ENCODE measurements at regions not wholly inside any gene's neighbourhood (a gene's known extent, or its start where the extent isn't known, plus 50 kb on each side); places are given as distances from the start of the nearest gene placed in this dataset.

- ChIA-PET CTCF (no interaction called here), POLR2A (no interaction called here)
- no peak for TF ChIP-seq CTCF (IDR thresholded peaks at IDR 0.05; ENCODE audit: insufficient read depth in 1 of 2, low read depth in 1 of 2, low read length in 1 of 2, severe bottlenecking in 1 of 2, unreplicated experiment in 1 of 2)
- no peaks in the 10 kb centered on the region for H3K9me3 ChIP-seq
- peaks cover 15% of the 10 kb centered on the region for H3K4me1 ChIP-seq
- Mint-ChIP-seq H3K9me3 (ENCODE audit: unreplicated experiment) (no peaks in the 10 kb centered on the region), H3K27me3 (ENCODE audit: insufficient read depth, unreplicated experiment) (no peaks in the 10 kb centered on the region), H3K27ac (ENCODE audit: unreplicated experiment) (no peak overlapping the region), H3K4me3 (ENCODE audit: unreplicated experiment) (no peak overlapping the region), H3K36me3 (ENCODE audit: insufficient read depth, unreplicated experiment) (no peaks in the 10 kb centered on the region), H3K4me1 (ENCODE audit: low read depth, unreplicated experiment) (no peaks in the 10 kb centered on the region)
- intact Hi-C loops (cut with micrococcal nuclease; ENCODE audit: unreplicated experiment): no loop called here
- H3K4me3 ChIP-seq (ENCODE audit: low read depth, low read length): no peak overlapping the region
- no peak for DNase-seq
- no TSS peak for BruUV-seq (replicated peaks)
- no peaks in the 10 kb centered on the region for H3K36me3 ChIP-seq (ENCODE audit: control insufficient read depth, insufficient read depth, low read length)
- H3K27me3 ChIP-seq (replicated peaks; ENCODE audit: control insufficient read depth, insufficient read depth, low read length): no peaks in the 10 kb centered on the region
Observed at GRCh38 chr1:157279138-157279801, 141.1 kb upstream of the ETV3 start.

- CTCF ChIA-PET: no interaction called here
- TF ChIP-seq CTCF (IDR thresholded peaks at IDR 0.05; ENCODE audit: insufficient read depth in 1 of 2, low read depth in 1 of 2, low read length in 1 of 2, severe bottlenecking in 1 of 2, unreplicated experiment in 1 of 2): no peak
- no peaks in the 10 kb centered on the region for H3K36me3 Mint-ChIP-seq (ENCODE audit: insufficient read depth, unreplicated experiment)
- H3K9me3 ChIP-seq: no peaks in the 10 kb centered on the region
- no peak overlapping the region for H3K4me3 Mint-ChIP-seq (ENCODE audit: unreplicated experiment)
- no TSS peak for BruUV-seq (replicated peaks)
- intact Hi-C loops (cut with micrococcal nuclease; ENCODE audit: unreplicated experiment): no loop called here
- no peaks in the 10 kb centered on the region for H3K27me3 ChIP-seq (replicated peaks; ENCODE audit: control insufficient read depth, insufficient read depth, low read length)
- H3K4me1 ChIP-seq: peaks cover 16% of the 10 kb centered on the region
- DNase-seq: no peak
- H3K36me3 ChIP-seq (ENCODE audit: control insufficient read depth, insufficient read depth, low read length): no peaks in the 10 kb centered on the region
- POLR2A ChIA-PET: no interaction called here
- H3K27me3 Mint-ChIP-seq (ENCODE audit: insufficient read depth, unreplicated experiment): no peaks in the 10 kb centered on the region
- no peaks in the 10 kb centered on the region for H3K9me3 Mint-ChIP-seq (ENCODE audit: unreplicated experiment)
- no peak overlapping the region for H3K4me3 ChIP-seq (ENCODE audit: low read depth, low read length)
- H3K27ac Mint-ChIP-seq (ENCODE audit: unreplicated experiment): no peak overlapping the region
- H3K4me1 Mint-ChIP-seq (ENCODE audit: low read depth, unreplicated experiment): no peaks in the 10 kb centered on the region
Observed at GRCh38 chr1:157278383-157279137, 140.4 kb upstream of the ETV3 start.

GRCh38 chr1:157277913-157278312 lies 139.7 kb upstream of the ETV3 start:
- H3K4me3 ChIP-seq (ENCODE audit: low read depth, low read length): no peak overlapping the region
- intact Hi-C loops (cut with micrococcal nuclease; ENCODE audit: unreplicated experiment): no loop called here
- Mint-ChIP-seq H3K27me3 (ENCODE audit: insufficient read depth, unreplicated experiment) (no peaks in the 10 kb centered on the region), H3K9me3 (ENCODE audit: unreplicated experiment) (no peaks in the 10 kb centered on the region), H3K27ac (ENCODE audit: unreplicated experiment) (no peak overlapping the region), H3K4me1 (ENCODE audit: low read depth, unreplicated experiment) (no peaks in the 10 kb centered on the region), H3K36me3 (ENCODE audit: insufficient read depth, unreplicated experiment) (no peaks in the 10 kb centered on the region), H3K4me3 (ENCODE audit: unreplicated experiment) (no peak overlapping the region)
- H3K9me3 ChIP-seq: no peaks in the 10 kb centered on the region
- no peaks in the 10 kb centered on the region for H3K27me3 ChIP-seq (replicated peaks; ENCODE audit: control insufficient read depth, insufficient read depth, low read length)
- TF ChIP-seq CTCF (IDR thresholded peaks at IDR 0.05; ENCODE audit: insufficient read depth in 1 of 2, low read depth in 1 of 2, low read length in 1 of 2, severe bottlenecking in 1 of 2, unreplicated experiment in 1 of 2): no peak
- peaks cover 16% of the 10 kb centered on the region for H3K4me1 ChIP-seq
- no peaks in the 10 kb centered on the region for H3K36me3 ChIP-seq (ENCODE audit: control insufficient read depth, insufficient read depth, low read length)
- ChIA-PET POLR2A (no interaction called here), CTCF (no interaction called here)
- no TSS peak for BruUV-seq (replicated peaks)
- no peak for DNase-seq

Data from Caco-2 (cell line).